Loucy (cell line): ENCODE measurements at regions not wholly inside any gene's neighbourhood (a gene's known extent, or its start where the extent isn't known, plus 50 kb on each side); places are given as distances from the start of the nearest gene placed in this dataset.

Experiments used
- EZH2phosphoT487 ChIP-seq: fragments of 200-600 bp; IDR thresholded peaks from 2 replicates; pipeline ENCODE4 v1.6.1; 2018; ENCODE audit warnings: antibody characterized with exemption, mild to moderate bottlenecking, moderate library complexity, borderline replicate concordance
- TF ChIP-seq, protein P1 (sequence below): fragments of 200-600 bp; sonication (generic); conservative IDR thresholded peaks from 2 replicates; pipeline ENCODE4 v1.5.1; 2014; ENCODE audit warnings: mild to moderate bottlenecking, antibody characterized with exemption, low read length

DNA sequence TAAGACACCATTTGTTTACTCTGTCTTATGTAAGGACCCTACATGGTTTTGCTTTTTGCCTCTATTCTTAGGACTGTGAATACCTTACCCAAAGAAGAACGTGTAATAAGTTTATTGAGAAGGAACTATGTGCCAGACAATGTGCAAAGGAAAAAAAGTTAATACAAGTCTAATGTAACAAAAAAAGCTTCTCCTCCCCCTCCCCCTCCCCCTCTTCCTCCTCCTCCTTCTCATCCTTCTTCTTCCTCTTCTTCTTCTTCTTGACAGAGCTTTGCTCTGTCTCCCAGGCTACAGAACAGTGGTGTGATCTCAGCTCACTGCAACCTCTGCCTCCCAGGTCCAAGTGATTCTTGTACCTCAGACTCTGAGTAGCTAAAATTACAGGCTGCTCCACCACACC, 50.9 kb upstream of the MITF start:
- TF ChIP-seq, protein P1, sequence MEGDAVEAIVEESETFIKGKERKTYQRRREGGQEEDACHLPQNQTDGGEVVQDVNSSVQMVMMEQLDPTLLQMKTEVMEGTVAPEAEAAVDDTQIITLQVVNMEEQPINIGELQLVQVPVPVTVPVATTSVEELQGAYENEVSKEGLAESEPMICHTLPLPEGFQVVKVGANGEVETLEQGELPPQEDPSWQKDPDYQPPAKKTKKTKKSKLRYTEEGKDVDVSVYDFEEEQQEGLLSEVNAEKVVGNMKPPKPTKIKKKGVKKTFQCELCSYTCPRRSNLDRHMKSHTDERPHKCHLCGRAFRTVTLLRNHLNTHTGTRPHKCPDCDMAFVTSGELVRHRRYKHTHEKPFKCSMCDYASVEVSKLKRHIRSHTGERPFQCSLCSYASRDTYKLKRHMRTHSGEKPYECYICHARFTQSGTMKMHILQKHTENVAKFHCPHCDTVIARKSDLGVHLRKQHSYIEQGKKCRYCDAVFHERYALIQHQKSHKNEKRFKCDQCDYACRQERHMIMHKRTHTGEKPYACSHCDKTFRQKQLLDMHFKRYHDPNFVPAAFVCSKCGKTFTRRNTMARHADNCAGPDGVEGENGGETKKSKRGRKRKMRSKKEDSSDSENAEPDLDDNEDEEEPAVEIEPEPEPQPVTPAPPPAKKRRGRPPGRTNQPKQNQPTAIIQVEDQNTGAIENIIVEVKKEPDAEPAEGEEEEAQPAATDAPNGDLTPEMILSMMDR, result no peak
- no peak for TF ChIP-seq EZH2phosphoT487
